ENCODE measurements at regions not wholly inside any gene's neighbourhood (a gene's known extent, or its start where the extent isn't known, plus 50 kb on each side); places are given as distances from the start of the nearest gene placed in this dataset.

- ChIA-PET CTCF (interaction anchor here (0.7 kb wide), 1 partner anchor 613 kb away, joined by 4 read pairs; no protein-coding TSS in a partner anchor), POLR2A (no interaction called here)
- H3K4me1 ChIP-seq (ENCODE audit: control insufficient read depth, insufficient read depth, low read length): no peaks in the 10 kb centered on the region
- H3K36me3 ChIP-seq (ENCODE audit: control insufficient read depth in 2 of 2, insufficient read depth in 1 of 2, low read length in 2 of 2): no peaks in the 10 kb centered on the region
- no peaks in the 10 kb centered on the region for H3K9me3 ChIP-seq (ENCODE audit: control insufficient read depth, insufficient read depth, low read depth, low read length)
- TF ChIP-seq ZNF585B (tag by site-specific recombination; IDR thresholded peaks at IDR 0.05) (no peak), ZNF513 (tag by site-specific recombination; IDR thresholded peaks at IDR 0.05) (no peak), ZNF133 (tag by site-specific recombination; IDR thresholded peaks at IDR 0.05) (no peak), ZNF629 (tag by site-specific recombination; IDR thresholded peaks at IDR 0.05) (no peak), ZNF148 (tag by site-specific recombination; IDR thresholded peaks at IDR 0.05; ENCODE audit: borderline replicate concordance) (no peak), ZNF76 (tag by site-specific recombination; IDR thresholded peaks at IDR 0.05; ENCODE audit: borderline replicate concordance, low read depth) (no peak), WT1 (tag by site-specific recombination; IDR thresholded peaks at IDR 0.05) (no peak), ELK4 (IDR thresholded peaks at IDR 0.05; ENCODE audit: borderline replicate concordance, low read depth, low read length) (no peak), ZNF626 (tag by site-specific recombination; IDR thresholded peaks at IDR 0.05) (no peak), ZNF398 (tag by site-specific recombination; IDR thresholded peaks at IDR 0.05) (no peak), ZNF302 (tag by site-specific recombination; IDR thresholded peaks at IDR 0.05; ENCODE audit: low read depth) (no peak), GLI2 (tag by site-specific recombination; IDR thresholded peaks at IDR 0.05; ENCODE audit: borderline replicate concordance, low read depth) (no peak)
- H3K4me3 ChIP-seq (ENCODE audit: low read depth, low read length): no peak overlapping the region
- H3K27ac ChIP-seq (ENCODE audit: extremely low read depth, low read depth, low read length): no peak overlapping the region
Measured at GRCh38 chrX:9368262-9368661, 96.6 kb upstream of the TBL1X start.

GRCh38 chrX:9369802-9370291, 95.0 kb upstream of the TBL1X start:
- CTCF ChIA-PET: no interaction called here
- no peak overlapping the region for H3K4me3 ChIP-seq (ENCODE audit: low read depth, low read length)
- TF ChIP-seq ZNF837 (tag by site-specific recombination; IDR thresholded peaks at IDR 0.05): no peak
- no peak for TF ChIP-seq ZNF623 (tag by site-specific recombination; IDR thresholded peaks at IDR 0.05)
- TF ChIP-seq ZNF239 (tag by site-specific recombination; IDR thresholded peaks at IDR 0.05): no peak
- no peak for TF ChIP-seq MEIS1 (CRISPR knock-in tag; IDR thresholded peaks at IDR 0.05; ENCODE audit: borderline replicate concordance)
- TF ChIP-seq SETDB1 (IDR thresholded peaks at IDR 0.05; ENCODE audit: insufficient read length, low read length): no peak
- TF ChIP-seq ZFP69B (tag by site-specific recombination; IDR thresholded peaks at IDR 0.05): no peak
- TF ChIP-seq TRIM28 (IDR thresholded peaks at IDR 0.05; ENCODE audit: borderline replicate concordance, low read length): no peak
- no peak for TF ChIP-seq GLI2 (tag by site-specific recombination; IDR thresholded peaks at IDR 0.05; ENCODE audit: borderline replicate concordance, low read depth)
- TF ChIP-seq ZNF157 (tag by site-specific recombination; IDR thresholded peaks at IDR 0.05): no peak
- no peak for TF ChIP-seq ZNF560 (tag by site-specific recombination; IDR thresholded peaks at IDR 0.05; ENCODE audit: borderline replicate concordance)
- TF ChIP-seq HOXA7 (CRISPR knock-in tag; IDR thresholded peaks at IDR 0.05; ENCODE audit: borderline replicate concordance): no peak
- TF ChIP-seq ZNF24 (tag by site-specific recombination; IDR thresholded peaks at IDR 0.05): no peak
- TF ChIP-seq ZFP3 (tag by site-specific recombination; IDR thresholded peaks at IDR 0.05; ENCODE audit: low read depth): no peak
- no peak for TF ChIP-seq BCL6B (tag by site-specific recombination; IDR thresholded peaks at IDR 0.05)
- TF ChIP-seq PBX3 (CRISPR knock-in tag; IDR thresholded peaks at IDR 0.05): no peak
- H3K27ac ChIP-seq (ENCODE audit: extremely low read depth, low read depth, low read length): no peak overlapping the region
- H3K36me3 ChIP-seq (ENCODE audit: control insufficient read depth in 2 of 2, insufficient read depth in 1 of 2, low read length in 2 of 2): no peaks in the 10 kb centered on the region
- POLR2A ChIA-PET: no interaction called here
- H3K9me3 ChIP-seq (ENCODE audit: control insufficient read depth, insufficient read depth, low read depth, low read length): no peaks in the 10 kb centered on the region
- no peaks in the 10 kb centered on the region for H3K4me1 ChIP-seq (ENCODE audit: control insufficient read depth, insufficient read depth, low read length)
